ENCODE measurements at regions not wholly inside any gene's neighbourhood (a gene's known extent, or its start where the extent isn't known, plus 50 kb on each side); places are given as distances from the start of the nearest gene placed in this dataset.

- TF ChIP-seq CTCF (conservative IDR thresholded peaks at IDR 0.05; ENCODE audit: low read length) (no peak), EZH2phosphoT487 (IDR thresholded peaks at IDR 0.05; ENCODE audit: borderline replicate concordance) (no peak)
Measured at GRCh38 chr2:67773851-67774250, 289.0 kb downstream of the C1D start.
